NCI-H146 (cell line): ENCODE measurements at regions not wholly inside any gene's neighbourhood (a gene's known extent, or its start where the extent isn't known, plus 50 kb on each side); places are given as distances from the start of the nearest gene placed in this dataset.
A peak's percentile ranks its signal among the peaks of the same experiment; 100 is the strongest.

Experiments used
- DNase-seq: peaks from one replicate; lab custom pipeline; 2025; lab: John Stamatoyannopoulos, UW

GRCh38 chr10:88082806-88083596 lies 219.6 kb downstream of the PTEN start:
- no peak for DNase-seq

GRCh38 chr10:88083597-88083989 lies 220.2 kb downstream of the PTEN start:
- DNase-seq = no peak

DNA sequence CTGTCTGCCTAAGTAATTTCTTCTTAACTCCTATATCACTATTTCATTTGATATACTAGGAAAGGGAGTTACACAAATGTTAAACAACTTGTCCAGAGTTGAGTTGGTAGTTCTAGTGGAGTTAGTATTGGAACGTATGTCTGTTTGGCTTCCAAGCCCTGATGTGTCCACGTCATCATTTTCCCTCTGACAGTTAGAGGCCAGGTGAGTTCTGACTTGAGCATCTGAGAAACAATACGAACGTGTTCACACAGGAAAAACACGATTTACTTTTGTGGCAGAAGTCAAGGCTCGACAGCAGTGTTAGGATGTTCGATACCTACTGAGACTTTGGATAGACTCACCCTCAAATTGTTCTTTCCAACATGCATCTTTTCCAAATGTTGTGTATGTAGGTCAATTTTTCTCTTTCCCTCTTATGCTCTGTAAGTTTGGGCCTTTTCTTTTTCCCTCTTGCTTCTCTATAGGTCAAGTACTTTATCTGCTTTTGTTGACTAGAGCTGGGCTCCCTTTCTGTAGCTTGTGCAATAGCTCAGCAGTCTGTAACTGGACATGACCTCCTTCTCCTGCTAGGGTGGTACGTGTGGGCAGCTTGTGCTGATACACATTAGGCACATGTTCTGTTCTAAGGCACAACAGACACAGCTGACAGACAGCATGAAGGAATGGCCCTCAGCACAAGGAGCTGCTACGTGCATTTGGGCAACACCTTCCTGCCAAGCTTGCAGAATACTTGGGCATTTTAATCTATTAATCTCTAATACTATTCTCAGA lies 222.9 kb downstream of the PTEN start:
- no peak for DNase-seq

DNA sequence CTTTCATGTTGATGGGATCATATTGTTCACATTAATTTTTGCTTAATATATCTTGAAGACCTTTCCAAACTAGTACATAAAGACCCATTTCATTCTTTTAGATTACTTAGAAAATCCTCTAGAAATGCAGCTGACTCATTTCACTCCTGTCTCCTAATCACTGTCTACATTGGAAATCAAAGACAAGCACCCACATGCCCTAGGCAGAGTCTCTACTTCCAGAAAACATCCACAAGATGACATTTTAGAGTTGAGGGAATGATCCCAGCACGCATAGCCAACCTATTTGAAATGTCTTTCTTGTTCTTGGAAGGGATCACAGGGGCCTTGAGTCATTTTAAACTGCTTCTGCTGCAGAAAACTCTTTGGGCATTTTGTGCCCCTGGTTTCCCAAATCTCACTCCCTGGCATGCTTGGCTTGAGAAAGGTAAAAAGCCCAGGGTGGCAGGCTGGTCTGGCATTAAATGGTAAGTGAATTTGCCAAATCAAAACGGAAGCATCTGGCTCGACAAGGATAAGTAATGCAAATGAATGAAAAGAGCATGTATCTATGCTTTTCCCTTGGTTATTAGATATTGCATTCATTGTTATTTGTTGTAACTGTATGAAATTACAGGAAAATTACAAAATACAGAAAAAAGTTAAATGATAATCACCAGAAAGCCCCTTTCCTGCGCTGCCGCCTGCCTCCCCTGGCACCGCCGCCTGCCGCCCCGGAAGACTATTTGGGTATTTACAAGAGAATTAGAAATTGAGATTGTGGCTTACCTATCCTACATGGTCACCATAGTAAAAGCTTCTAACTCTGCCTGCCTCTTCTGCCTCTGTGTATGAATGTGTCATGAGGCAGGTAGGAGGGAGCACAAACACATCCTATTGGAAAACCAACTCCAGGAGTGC lies 225.3 kb downstream of the PTEN start:
- DNase-seq = no peak

DNA sequence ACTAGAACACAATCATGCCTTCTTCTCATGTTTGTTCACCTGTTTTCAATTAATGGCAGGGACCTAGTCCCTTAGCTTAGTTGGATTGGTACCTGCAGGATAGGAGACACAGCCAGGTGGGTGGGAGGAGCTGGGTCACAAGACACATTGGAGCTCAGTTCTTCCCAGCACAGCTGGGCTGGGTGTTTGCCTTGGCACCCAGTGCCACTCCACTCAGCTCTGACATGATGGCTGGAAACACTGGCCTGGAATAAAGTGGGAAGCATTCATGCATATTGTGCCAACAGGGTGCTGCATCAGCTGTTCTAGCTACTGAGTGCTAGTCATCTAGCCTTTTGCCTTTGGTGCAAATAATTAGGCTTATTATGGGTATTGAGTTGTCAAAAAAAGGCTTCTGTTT lies 226.1 kb downstream of the PTEN start:
- peak; percentile 67 for DNase-seq

GRCh38 chr10:88090568-88091214 lies 227.3 kb downstream of the PTEN start:
- DNase-seq = no peak

DNA sequence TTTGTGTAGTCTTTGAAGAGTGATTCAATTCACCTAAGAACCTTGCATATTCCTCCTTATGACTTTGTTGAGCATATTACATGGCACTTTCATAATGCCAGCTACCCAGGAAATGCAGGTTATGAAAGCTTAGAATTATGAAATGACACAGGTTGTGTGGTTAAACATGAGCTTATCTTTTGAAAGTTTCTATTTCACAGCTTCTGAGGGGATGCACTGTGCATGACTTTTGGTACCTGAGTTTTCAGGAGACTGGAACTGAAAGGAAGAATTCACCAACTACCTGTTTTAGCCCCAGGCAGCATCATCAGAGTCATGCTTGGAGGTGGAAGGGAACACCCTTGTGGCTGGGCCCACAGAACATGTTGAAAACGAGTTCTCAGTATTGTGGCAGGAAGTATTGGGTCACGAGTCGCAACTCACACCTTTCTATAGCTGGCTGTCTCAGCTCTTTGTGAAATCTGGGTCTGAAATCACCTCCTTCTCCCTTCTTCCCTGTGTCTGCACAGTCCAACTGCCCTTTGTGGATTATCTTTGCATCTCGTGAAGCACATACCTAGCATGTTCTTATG lies 228.2 kb downstream of the PTEN start:
- no peak for DNase-seq

DNA sequence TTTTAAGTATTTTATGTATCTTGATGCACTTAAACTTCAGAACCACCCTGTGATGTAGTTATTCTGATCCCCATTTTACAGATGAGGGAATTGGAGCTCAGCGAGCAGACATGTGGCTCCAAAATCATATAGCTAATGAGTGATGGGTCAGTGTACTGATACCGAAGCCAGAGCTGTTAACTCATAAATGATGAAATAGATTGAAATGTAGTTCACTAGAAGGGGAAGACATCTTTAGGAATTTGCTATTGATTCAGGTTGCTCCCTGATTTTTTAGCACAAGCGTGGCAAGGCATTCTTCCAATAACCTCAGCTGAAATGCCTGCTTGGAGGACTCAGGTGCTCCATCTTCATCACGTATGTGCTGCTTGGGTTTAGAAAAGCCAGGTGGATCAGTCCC lies 228.8 kb downstream of the PTEN start:
- DNase-seq = no peak

DNA sequence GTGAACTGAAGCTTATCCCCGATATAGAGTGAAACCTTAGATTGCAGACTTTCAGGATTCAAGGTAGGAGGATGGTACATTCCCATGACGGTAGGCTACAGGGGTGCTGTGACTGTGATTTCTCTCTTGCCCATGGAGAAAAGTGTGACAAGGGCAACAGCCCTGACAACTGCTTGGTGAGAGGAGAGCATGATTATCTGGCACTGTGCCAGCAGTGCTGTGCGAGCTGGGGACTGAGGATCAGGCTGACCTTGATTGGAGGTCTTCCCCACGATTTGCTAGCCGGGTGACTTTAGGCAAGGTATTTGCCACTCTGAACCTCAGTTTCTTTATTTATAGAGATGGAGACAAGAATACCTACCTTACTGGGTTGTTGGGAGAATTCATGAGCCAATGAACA lies 229.5 kb downstream of the PTEN start:
- DNase-seq = peak; percentile 18

DNA sequence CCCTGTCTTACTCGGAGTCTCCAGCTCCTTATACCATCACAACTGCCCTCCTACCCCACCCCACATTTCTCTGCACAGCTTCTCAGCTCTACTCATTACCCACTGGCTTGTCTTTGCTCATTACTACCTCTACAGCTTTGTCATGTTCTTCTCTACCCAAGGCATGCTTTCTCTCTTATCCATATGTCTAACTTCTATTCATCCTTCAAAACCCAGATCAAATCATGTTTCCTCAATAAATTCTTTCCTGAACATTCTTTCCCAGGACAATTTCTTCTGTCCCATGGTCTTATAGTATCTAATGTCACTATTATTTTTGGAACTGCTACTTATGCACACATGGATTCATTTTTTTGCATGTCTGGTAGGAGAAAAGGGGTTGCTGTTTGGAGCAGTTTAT lies 231.4 kb downstream of the PTEN start:
- no peak for DNase-seq

- no peak for DNase-seq
These were observed 231.8 kb downstream of the PTEN start for GRCh38 chr10:88095223-88095721.

GRCh38 chr10:88095778-88096431 lies 232.5 kb downstream of the PTEN start:
- DNase-seq = no peak

GRCh38 chr10:88097092-88097516 lies 233.7 kb downstream of the PTEN start:
- DNase-seq = no peak

DNA sequence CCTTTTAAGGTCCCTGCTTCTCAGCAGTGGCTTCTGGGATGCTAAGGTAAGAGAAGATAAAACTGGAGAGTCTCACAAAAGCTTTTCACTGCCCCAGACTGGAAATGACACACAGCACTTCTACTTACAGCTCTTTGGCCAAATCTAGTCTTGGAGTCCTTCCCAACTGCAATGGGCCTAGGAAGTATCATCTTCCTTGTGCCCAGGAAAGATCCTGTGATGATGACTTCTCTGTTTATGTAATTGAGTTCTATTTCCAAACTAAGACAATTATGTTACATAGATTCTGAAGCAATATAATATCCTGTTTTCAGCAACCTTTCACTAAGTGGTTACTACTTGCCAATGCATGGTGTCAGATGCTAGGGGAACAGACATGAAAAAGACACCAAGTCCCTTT lies 234.1 kb downstream of the PTEN start:
- no peak for DNase-seq

- no peak for DNase-seq
These were observed 236.9 kb downstream of the PTEN start for GRCh38 chr10:88100281-88100680.

DNA sequence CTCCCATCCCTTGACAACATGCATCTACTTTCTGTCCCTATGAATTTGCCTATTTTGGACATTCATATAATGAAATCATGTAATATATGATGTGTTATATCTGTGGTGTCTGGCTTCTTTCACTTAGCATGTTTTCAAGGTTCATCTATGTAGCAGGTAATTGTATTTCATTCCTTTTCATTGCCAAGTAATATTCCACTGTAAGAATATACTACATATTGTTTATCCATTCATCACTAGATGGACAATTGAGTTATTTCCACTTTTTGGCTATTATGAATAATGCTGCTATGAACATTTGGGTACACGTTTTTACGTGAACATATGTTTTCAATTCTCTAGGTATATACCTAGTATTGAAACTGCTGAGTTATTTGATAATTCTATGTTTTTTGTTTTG lies 238.2 kb downstream of the PTEN start:
- no peak for DNase-seq

GRCh38 chr10:88103576-88103975 lies 240.2 kb downstream of the PTEN start:
- DNase-seq = no peak

DNA sequence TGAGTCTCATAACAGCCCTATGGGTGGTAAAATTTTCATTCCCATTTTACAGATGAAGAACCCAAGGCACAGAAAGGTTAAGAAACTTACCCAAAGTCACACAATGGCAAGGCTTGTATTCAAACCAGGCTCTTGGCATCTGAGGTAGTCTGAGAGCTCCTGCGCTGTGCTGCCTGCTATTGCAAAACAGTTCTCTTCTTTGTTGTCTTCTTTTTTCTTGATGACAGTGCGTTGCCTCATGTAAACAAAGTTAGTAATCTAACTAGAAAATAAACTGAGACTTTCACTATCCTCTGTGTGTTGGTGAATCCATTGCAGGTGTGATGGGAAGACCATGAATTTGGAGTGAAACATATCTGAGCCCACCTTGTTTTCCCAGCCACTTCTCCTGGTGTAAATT lies 240.8 kb downstream of the PTEN start:
- no peak for DNase-seq

- DNase-seq = no peak
These were observed 242.9 kb downstream of the PTEN start for GRCh38 chr10:88106366-88106765.

- no peak for DNase-seq
These were observed 244.1 kb downstream of the PTEN start for GRCh38 chr10:88107296-88108097.
